GM13976 (cell line): ENCODE measurements at regions not wholly inside any gene's neighbourhood (a gene's known extent, or its start where the extent isn't known, plus 50 kb on each side); places are given as distances from the start of the nearest gene placed in this dataset.

Experiments
- DNase-seq: peaks from one replicate; pipeline ENCODE4 v3.0.0; 2012; ENCODE audit warnings: low spot score
- CTCF ChIP-seq: IDR thresholded peaks from 2 replicates; pipeline ENCODE4 v1.5.1; 2012; ENCODE audit warnings: borderline replicate concordance, mild to moderate bottlenecking; ENCODE audit not compliant: insufficient read depth; ENCODE audit errors: extremely low read depth, missing control alignments, control extremely low read depth
- in situ Hi-C: fragments of 300-500 bp; cut with MboI; formaldehyde crosslinking; loops from one replicate; pipeline ENCODE4 v1.12.0; 2022; ENCODE audit warnings: low sequenced_read_pairs, mixed read lengths, inconsistent platforms; ENCODE audit not compliant: unreplicated experiment

GRCh38 chr7:125670926-125671572, 741.4 kb upstream of the POT1 start:
- no peak for DNase-seq
- in situ Hi-C loops: loop anchor here (25.0 kb wide), 1 partner anchor 609 kb away; no protein-coding TSS in a partner anchor
- TF ChIP-seq CTCF: peak; percentile 31

GRCh38 chr7:125668321-125668993, 738.8 kb upstream of the POT1 start:
- no peak for TF ChIP-seq CTCF
- no peak for DNase-seq
- in situ Hi-C loops: loop anchor here (25.0 kb wide), 1 partner anchor 606 kb away; no protein-coding TSS in a partner anchor

GRCh38 chr7:125664625-125665024, 735.0 kb upstream of the POT1 start:
- in situ Hi-C loops: loop anchor here (25.0 kb wide), 1 partner anchor 602 kb away; no protein-coding TSS in a partner anchor
- DNase-seq: no peak
- TF ChIP-seq CTCF: no peak

- in situ Hi-C loops: loop anchor here (25.0 kb wide), 1 partner anchor 602 kb away; no protein-coding TSS in a partner anchor
- no peak for TF ChIP-seq CTCF
- DNase-seq: no peak
These were observed 734.3 kb upstream of the POT1 start for GRCh38 chr7:125663961-125664360.

- in situ Hi-C loops: loop anchor here (25.0 kb wide), 1 partner anchor 599 kb away; no protein-coding TSS in a partner anchor
- no peak for TF ChIP-seq CTCF
- DNase-seq: no peak
These were observed 732.1 kb upstream of the POT1 start for GRCh38 chr7:125661677-125662076.

GRCh38 chr7:125661006-125661405, 731.4 kb upstream of the POT1 start:
- in situ Hi-C loops: loop anchor here (25.0 kb wide), 1 partner anchor 599 kb away; no protein-coding TSS in a partner anchor
- TF ChIP-seq CTCF: no peak
- no peak for DNase-seq
